Activated CD8-positive, alpha-beta memory T cell treated with anti-CD3 and anti-CD28 coated beads, Interleukin-2, amount 50 U/mL, for 48 hours (primary cell): ENCODE measurements at regions not wholly inside any gene's neighbourhood (a gene's known extent, or its start where the extent isn't known, plus 50 kb on each side); places are given as distances from the start of the nearest gene placed in this dataset.
"Not testable (repeated sequence)": the region's sequence is repeated elsewhere in the genome, so short reads cannot be mapped to it uniquely, and the experiment has no call there.

Experiments used
- DNase-seq: peaks from one replicate; pipeline ENCODE4 v3.0.0-alpha.2; 2020

- no peak for DNase-seq
Observed at GRCh38 chrX:124720532-124720931, 374.2 kb downstream of the SH2D1A start.

- DNase-seq: no peak
Observed at GRCh38 chrX:124725502-124725901, 379.1 kb downstream of the SH2D1A start.

- DNase-seq: no peak
Observed at GRCh38 chrX:124726292-124726691, 379.9 kb downstream of the SH2D1A start.

GRCh38 chrX:124726881-124727280, 380.5 kb downstream of the SH2D1A start:
- no peak for DNase-seq

- DNase-seq: peak; percentile 53
Observed at GRCh38 chrX:124736553-124737270, 390.3 kb downstream of the SH2D1A start.

GRCh38 chrX:124737771-124738170, 391.4 kb downstream of the SH2D1A start:
- no peak for DNase-seq

- DNase-seq: no peak
Observed at GRCh38 chrX:124747295-124747694, 400.9 kb downstream of the SH2D1A start.

- DNase-seq: no peak
Observed at GRCh38 chrX:124764354-124764753, 418.0 kb downstream of the SH2D1A start.

- no peak for DNase-seq
Observed at GRCh38 chrX:124769166-124769565, 422.8 kb downstream of the SH2D1A start.

GRCh38 chrX:124771292-124771691, 424.9 kb downstream of the SH2D1A start:
- DNase-seq: no peak

- DNase-seq: not testable (repeated sequence)
Observed at GRCh38 chrX:124788253-124788652, 441.9 kb downstream of the SH2D1A start.

- not testable (repeated sequence) for DNase-seq
Observed at GRCh38 chrX:124789874-124790273, 443.5 kb downstream of the SH2D1A start.

- DNase-seq: no peak
Observed at GRCh38 chrX:124791492-124792095, 445.2 kb downstream of the SH2D1A start.

- DNase-seq: no peak
Observed at GRCh38 chrX:124796989-124797388, 450.6 kb downstream of the SH2D1A start.

- DNase-seq: no peak
Observed at GRCh38 chrX:124804962-124805361, 458.6 kb downstream of the SH2D1A start.

- DNase-seq: no peak
Observed at GRCh38 chrX:124805486-124805885, 459.1 kb downstream of the SH2D1A start.

- no peak for DNase-seq
Observed at GRCh38 chrX:124814106-124814505, 467.7 kb downstream of the SH2D1A start.

- no peak for DNase-seq
Observed at GRCh38 chrX:124818033-124818432, 471.7 kb downstream of the SH2D1A start.

GRCh38 chrX:124818764-124819163, 472.4 kb downstream of the SH2D1A start:
- no peak for DNase-seq

- no peak for DNase-seq
Observed at GRCh38 chrX:124820738-124821137, 474.4 kb downstream of the SH2D1A start.

- DNase-seq: no peak
Observed at GRCh38 chrX:124827258-124827845, 481.0 kb downstream of the SH2D1A start.

GRCh38 chrX:124829930-124830329, 483.6 kb downstream of the SH2D1A start:
- no peak for DNase-seq

- no peak for DNase-seq
Observed at GRCh38 chrX:124836786-124837185, 482.9 kb upstream of the TEX13C start.

GRCh38 chrX:124842205-124842604, 477.5 kb upstream of the TEX13C start:
- DNase-seq: no peak
